Muscle of back (tissue), 3 donors: ENCODE measurements at regions not wholly inside any gene's neighbourhood (a gene's known extent, or its start where the extent isn't known, plus 50 kb on each side); places are given as distances from the start of the nearest gene placed in this dataset.
A peak's percentile ranks its signal among the peaks of the same experiment; 100 is the strongest.
"Not testable (repeated sequence)": the region's sequence is repeated elsewhere in the genome, so short reads cannot be mapped to it uniquely, and the experiment has no call there.

Experiments
- DNase-seq, 3 donors: peaks; one replicate each; pipeline versions ENCODE4 v3.0.0 to v3.0.0-alpha.2; 2013

DNA sequence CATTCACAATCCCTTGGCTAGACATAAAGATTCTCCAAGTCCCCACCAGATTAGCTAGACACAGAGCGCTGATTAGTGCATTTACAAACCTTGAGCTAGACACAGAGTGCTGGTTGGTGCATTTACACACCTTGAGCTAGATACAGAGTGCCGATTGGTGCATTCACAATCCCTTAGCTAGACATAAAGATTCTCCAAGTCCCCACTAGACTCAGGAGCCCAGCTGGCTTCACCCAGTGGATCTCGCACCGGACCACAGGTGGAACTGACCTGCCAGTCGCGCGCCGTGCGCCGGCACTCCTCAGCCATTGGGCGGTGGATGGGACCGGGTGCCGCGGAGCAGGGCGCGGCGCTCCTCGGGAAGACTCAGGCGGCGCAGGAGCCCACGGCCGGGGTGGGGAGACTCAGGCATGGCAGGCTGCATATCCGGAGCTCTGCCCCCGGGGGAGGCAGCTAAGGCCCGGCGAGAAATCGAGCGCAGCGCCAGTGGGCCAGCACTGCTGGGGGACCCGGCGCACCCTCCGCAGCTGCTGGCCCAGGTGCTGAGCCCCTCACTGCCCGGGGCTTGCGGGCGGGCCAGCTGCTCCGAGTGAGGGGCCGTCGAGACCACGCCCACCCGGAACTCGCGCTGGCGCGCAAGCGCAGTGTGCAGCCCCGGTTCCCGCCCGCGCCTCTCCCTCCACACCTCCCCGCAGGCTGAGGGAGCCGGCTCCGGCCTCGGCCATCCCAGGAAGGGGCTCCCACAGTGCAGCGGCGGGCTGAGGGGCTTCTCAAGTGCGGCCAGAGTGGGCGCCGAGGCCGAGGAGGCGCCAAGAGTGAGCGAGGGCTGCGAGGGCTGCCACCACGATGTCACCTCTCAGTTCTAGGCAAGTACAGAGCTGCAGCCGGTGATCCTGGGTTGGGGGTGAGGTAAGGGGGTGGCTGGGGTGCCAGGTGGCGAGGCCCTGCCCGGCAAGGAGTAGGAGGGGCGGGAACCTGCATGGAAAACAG, 773.7 kb upstream of the CITED2 start:
- not testable (repeated sequence) for DNase-seq

DNA sequence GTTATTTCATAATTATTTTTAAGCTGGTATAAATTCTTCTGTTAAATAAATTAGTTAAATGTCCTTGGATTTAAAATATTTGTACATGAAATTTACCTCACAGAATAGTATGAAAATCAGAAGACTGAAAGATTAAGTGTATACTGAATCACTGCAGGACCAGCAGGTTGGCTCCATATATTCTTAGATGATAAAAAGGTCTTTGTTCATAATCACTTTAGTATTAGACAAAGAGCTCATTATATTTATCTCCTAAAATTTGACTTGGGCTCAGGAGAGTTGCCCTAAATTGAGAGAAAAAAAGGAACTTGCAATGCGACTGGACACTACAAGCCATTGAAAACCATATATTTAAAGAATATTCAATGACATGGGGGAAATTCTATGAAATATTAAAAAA, 766.4 kb upstream of the CITED2 start:
- DNase-seq, result no peak

DNA sequence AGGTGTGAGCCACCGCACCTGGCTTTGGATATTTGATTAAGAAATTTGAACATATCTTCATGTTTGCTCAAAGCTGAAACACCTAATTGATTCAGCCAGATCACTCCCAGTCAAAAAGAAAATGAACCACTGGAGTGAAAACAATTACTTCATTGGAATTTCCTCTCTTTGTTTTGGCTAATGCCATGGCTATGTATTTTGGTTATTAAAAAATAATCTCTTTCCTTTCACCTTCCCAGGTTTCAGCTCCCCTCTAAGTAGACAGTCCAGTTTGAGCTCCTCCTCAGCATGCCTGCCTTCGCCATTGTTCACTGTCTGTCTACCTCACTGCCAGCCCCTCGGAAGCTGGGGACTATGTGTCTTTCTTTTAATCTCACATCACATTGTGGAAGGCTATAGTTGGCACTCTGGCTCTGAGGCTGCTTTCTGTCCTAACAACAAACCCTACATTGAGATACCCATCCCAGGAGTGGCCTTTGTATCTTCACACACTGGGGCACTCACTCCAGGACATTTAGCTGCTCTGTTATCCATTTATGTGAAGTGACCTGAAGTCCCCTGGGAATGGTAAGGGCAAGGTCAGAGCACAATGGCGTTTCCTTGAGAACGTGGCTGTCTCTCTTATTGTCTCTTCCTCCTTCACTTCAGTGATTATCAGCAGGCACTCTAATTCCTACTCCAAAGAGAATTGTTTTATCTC, 764.0 kb upstream of the CITED2 start:
- DNase-seq, result no peak

DNA sequence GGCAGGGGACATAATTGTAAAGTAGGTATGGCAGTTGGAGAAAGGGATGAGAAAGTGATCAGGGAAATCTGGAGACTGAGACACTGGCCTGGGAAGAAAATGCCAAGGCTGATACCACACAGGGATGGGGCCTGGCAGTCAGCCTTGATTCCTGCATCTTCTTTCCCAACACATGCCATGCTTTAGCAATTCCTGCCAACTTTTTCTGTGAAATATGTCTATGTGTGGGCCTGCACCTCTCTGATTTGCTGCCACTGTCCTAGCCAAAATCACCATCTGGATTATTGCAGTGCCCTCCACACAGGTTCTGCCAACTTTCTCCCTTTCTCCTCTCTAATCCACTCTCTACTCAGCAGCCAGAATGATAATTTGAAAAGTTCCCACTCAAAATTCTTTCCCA, 759.8 kb upstream of the CITED2 start:
- no peak for DNase-seq

DNA sequence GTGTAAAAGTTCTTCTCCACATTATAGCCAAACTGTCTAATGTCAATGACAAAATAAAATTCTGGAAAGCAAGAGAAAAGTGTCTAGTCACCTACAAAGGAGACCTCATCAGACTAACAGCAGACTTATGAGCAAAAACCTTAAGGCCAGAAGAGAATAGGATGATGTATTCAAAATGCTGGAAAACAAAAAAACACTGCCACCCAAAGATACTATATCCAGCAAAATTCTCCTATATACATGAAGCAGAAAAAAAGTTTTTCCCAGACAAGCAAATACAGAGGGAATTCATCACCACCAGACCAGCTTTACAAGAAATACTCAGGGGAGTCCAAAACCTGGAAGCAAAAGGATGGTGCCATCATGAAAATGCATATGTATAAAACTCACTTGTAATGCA, 755.6 kb upstream of the CITED2 start:
- no peak for DNase-seq

DNA sequence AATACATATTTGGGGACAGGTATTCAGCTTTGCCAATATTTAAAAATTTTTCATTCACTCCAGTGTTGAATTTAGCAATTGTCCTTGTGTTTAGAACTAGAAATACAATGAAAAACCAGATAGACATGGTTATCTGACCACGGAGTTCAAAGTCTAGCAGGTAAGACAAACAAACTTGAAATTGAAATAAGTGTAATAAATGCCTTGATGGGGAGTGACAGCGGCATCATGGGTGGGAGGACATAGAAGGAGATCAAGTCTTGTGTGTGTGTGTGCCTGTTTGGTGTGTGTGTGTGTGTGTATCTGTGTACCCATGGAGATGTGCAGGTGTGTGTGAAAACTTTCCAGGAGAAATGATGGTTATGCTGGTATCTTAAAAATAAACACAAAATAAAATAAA, 750.0 kb upstream of the CITED2 start:
- DNase-seq, result no peak

DNA sequence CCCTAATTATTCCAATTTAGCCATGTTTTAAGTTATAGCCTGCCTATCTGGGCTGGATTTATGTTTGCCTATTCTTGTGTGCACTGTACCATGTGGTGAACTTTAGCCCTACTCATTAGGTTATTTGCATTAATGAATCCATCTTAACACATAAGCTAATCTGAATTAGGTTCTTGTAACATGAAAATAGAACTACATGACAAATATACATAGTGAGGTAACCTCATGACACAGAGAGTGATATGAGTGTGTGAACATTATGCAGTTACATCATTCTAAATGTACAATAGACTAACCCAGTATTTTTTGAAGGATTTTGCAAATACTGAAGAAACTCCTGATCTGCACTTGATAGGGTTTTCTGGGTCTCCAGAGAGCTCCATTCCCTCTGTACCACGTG, 733.7 kb upstream of the CITED2 start:
- DNase-seq, result no peak

DNA sequence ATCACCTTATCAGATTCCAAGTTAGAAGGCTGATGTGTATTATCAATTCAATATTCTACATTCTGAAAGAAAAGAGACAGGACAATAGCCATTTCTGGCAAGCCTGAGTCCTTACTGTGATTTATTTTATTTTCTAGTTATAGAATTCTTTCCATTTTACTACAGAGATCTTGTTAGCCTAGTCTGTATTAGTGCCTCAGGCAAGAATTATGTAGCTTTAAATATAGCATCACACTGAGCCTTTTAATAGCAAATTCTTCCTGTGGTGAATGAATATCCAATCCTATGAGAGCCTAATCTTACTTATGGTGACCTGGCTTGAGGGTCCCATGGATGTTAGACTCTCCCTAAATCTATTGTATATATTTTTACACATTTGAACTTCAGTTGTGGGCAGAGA, 732.8 kb upstream of the CITED2 start:
- DNase-seq, result no peak

DNA sequence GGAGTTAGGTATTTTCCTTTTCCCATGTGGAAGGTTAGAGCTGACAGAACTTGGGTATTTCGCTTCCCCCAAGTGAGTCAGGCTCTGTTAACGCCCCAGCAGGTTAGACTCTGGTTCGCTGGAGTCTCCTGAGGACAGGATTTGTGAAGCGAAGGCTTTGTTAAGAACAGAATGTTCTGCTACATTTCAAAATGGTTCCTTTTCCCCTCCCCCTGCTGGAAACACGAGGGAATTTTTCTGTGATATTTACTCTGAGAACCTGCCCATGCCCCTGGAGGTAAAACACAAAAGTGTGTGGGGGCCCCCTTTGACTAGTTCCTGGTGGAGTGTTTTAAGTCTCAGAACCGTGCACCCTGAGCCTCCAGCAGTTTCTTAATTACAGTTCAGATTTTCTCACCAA, 731.4 kb upstream of the CITED2 start:
- DNase-seq, result peak in 2 of 3 donors; percentile 12 to 26

DNA sequence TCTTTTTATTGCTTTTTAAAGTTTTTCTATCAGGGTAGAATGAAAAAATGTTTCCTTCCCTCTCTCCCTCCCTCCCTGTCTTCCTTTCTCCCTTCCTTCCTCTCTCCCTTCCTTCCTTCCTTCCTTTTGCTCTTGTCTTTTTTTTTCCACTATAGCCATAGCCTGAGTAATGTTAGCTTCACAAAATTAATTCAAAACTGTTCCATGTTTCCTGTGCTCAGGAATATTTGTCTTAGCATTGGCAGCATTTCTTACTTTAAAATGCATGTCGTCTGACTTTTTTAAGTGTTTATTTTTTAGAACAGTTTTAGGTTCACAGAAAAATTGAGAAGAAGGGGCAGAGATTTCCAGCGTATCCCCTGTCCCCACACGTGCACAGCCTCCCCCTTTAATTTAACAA, 730.8 kb upstream of the CITED2 start:
- no peak for DNase-seq

DNA sequence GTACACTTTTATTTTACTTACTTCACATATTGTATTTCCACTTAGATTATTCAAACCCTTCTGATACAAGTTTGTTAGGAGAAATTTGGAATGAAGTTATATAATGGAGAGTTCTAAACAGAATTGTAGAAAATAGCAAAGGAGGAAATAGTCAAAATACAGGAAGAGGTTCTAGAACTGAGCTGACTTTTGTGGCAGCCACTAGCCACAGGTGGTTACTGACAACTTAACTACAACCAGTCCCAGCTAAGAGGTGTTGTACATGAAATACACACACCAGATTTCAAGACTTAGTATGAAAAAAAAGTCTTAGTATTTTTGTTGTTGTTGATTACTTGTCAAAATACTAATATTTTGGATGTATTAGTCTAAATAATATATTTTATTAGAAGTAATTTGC, 727.4 kb upstream of the CITED2 start:
- DNase-seq, result no peak

DNA sequence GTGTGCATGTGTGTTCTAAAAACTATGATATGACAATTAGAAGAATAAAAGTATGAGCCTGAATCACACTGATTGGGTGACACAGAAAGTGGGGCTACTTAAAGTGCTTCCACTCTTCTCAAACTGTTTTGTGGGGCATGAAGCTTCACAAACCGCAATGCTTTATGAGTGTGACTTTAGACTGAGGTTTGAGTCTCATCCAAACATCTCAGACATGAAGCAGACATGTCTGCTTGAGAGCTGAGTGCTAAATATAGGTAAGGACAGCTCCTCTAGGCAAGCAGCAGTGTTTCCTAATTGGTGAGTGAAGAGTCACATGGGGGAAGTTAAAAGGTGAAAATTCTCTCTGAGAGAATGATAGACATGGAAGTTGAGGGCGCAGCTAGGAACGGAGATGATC, 726.9 kb upstream of the CITED2 start:
- peak in 1 of 3 donors; percentile 22 for DNase-seq

DNA sequence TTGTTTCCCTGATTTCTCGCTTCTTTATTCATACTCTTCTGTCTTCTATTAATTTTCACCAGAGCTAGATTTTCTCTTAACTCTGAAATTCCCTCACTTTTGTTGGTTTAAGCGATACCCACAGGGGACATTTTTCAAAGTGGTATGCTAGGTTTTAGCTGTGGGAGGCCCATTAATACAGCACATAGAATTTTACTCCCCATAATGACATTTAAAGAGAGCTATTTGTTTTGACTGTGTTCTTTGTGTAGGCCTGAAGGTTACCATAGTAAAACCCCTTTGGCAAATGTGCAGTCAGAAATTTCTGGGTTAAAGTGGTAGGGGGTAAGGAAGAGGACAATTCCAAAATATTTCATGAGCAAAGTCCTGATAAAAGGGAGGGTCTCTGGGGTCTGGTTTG, 721.1 kb upstream of the CITED2 start:
- no peak for DNase-seq

DNA sequence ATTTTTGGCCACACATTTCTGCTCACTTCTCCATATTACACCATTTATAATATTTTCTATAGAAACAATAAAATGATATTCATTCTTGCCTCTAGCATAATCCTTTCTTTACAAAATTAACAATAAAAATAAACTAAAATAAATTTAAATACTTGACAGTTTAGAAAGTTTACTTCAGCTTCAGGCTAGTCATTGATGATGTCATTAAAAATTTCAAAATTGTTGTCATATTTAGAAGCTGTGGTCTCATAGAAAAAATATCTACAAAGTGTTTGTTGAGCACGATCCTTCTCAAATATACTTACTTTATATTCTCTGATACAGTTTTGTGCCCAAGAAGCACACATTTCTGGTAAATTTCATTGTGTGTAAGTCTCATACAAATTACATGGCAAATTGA, 717.4 kb upstream of the CITED2 start:
- no peak for DNase-seq

DNA sequence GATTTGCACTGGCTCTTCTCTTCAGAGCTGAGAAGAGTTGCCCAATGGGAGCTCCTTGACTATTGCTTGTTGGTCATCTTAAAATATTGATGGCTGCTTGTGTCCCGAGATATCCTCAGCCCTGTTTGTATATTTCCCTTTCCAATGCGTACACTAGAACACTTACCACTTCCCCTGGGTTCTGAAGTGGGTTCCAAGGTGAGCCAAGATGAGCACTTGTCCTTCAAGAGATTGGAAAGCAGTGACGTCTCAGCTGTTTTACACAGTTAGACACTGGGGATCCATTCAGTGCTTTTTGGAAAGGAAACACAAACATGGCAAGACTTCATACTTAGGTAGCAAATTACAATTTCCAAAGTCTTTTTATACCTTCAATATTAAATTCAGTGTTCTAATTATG, 716.4 kb upstream of the CITED2 start:
- DNase-seq, result no peak

DNA sequence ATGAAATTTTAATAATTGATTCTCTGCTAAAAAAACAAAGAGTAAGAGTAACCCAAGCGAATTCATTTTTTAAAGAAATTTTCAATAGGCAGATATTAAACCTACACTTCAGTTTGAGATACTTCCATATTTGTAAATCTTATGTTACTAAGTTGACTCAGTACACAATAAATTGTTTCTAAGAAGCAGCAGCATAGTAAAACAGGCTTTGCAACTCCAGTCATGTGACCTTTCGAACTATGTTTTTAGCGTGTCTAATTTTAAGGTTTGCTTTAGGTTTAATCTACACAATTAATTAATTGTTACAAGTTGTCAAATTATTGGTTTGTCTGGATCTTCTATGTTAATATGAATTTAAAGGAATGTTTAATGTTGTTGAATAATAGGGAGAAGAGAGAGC, 708.9 kb upstream of the CITED2 start:
- DNase-seq, result no peak

DNA sequence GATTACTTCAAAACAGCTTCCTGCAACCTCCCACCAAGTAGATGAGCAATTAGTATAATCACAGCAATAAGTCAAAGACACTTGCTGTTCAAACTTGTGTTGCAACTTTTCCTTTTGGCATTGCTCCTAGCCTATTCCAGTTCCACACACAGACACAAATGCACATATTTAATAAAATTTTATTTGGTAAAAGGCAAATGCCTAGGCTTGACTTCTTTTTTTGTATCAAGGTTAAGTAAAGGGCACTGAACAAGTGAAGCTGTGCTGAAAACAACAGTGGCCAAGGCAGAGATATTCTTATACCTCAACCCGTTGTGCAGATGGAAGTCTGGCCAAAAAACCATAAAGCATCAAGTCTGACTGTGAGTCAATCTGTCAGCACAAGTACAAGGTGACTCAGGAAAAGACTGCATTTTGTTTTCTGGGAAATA, 708.4 kb upstream of the CITED2 start:
- DNase-seq, result peak in 1 of 3 donors; percentile 79

DNA sequence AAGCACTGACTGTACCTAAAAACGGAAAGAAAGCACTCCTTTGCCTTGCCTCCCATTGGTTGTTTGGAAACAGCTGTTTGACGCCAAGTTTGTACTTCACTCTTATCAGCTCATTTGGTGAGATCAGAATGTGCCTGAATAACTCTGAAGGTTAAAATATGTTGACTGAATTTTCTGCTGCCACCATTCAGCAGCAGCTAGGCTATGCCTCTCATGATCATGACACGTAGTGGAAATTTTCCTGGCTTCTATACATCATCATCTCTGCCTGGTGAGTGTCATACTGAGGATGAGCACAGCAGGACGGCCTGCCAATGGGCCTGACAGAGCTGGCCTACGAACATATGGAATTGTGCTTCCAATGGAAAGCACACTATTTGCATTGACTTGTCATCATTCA, 704.9 kb upstream of the CITED2 start:
- DNase-seq, result peak in 2 of 3 donors; percentile 34 to 62

DNA sequence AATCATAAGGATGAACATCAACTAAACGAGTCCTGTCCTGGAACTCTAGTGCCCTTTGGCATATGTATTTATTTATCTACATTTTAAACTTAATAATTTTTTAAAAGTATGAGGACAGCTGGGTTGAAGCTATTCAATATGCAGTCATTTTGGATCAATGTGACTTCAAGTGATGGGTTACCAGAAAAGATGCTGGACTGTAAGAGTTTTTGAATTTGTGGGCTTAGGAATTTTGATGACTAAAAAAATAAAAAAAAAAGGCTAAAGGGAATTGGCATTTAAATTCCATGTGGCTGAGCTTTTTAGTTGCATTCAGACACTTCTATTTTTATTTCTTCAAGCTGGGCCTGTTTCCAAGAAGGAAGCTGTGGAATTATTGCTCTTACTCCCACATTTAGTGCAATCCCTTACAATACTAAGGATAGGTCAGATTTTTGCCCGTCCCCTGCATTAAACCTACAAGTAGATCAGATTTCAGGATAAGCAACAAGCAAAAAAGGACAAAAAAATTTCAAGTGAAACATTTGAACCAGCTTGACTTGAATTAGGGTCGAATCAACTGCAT, 704.2 kb upstream of the CITED2 start:
- DNase-seq, result peak; percentile 81 to 97 (median 90)

DNA sequence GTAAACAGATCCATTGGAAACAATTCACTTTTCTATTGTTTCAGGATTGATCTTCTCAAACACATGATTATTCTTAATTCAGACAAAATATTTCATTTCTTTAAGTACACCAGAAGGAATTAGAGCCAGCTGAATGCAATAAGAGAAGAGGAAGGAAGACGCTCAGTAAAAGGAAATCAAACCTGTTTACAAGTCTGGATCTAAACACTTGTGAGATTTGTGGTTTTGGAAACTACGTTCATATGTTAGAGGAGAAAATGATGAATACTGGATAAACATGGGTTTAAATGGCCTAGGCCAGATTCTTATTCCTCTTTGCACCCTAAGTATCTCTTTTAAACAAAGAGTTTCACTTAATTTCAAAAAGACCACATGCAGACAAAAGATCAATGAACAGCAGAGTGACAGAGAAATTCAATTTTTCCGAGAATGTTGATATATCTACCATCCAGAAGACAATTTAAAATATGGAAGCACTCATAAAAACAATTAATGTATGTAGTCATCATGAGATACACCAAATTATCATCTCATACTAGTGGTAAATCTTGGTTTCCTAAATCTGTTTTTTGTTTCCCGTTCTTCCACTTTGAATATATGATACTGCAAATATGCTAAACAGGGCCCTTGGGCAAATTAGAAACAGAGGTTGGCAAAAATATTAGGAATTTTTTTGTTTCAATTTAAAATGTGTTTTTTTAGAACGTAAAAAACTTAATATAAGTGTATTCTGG, 703.5 kb upstream of the CITED2 start:
- DNase-seq, result peak; percentile 39 to 73 (median 56)

DNA sequence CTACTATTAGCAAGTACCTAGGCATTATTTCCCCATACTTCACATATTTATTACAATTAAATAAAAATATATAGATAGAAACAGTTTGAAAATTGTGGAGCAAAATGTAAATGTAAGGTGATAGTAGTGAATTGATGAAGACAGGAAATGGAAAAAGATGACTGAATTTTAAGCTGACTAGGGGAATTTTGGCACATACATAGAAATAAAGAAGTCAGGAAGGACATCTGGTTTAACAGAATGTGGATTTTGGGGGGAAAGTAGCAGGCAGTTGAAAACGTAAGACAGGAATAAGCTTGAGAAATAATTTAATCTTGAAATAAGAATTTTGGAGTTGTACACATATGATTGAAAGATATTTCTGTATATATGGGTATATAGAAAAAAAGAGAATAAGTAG, 701.7 kb upstream of the CITED2 start:
- DNase-seq, result no peak

DNA sequence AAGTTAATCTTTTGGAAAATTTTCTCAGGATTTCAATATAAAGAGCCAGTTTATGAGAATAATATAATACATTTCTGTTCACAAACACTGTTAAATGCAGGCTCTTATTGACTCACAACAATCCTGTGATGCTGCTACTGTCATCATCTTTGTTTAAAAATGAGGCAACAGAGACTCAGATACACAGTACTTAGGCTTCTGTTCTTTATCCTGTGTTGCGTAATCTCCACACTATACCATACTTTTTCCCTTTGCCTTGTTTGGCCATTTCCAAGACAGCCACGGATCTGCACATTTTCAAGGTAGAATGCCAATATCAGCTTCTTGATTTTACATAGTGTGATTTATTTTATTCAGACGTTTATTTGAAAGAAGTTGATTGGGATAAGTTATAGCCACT, 699.0 kb upstream of the CITED2 start:
- peak in 2 of 3 donors; percentile 42 to 60 for DNase-seq
